ENCODE measurements at regions not wholly inside any gene's neighbourhood (a gene's known extent, or its start where the extent isn't known, plus 50 kb on each side); places are given as distances from the start of the nearest gene placed in this dataset.

GRCh38 chr15:81981908-81982307 is 63.9 kb downstream of the MEX3B start:
- Histone ChIP-seq H3K27ac (no peak overlapping the region), H3K4me1 (no peaks in the 10 kb centered on the region), H4K20me1 (ENCODE audit: low read depth) (no peaks in the 10 kb centered on the region), H2AFZ (replicated peaks) (no peak overlapping the region), H3K9ac (no peak overlapping the region), H3K4me2 (no peak overlapping the region), H3K4me3 (no peak overlapping the region), H3K79me2 (ENCODE audit: low read depth) (no peaks in the 10 kb centered on the region), H3F3A (ENCODE audit: low read depth) (no peaks in the 10 kb centered on the region), H3K9me3 (ENCODE audit: low read depth) (peaks cover 7% of the 10 kb centered on the region), H3K27me3 (no peaks in the 10 kb centered on the region), H3K36me3 (no peaks in the 10 kb centered on the region)
- H3K36me3 Mint-ChIP-seq = peaks cover 5% of the 10 kb centered on the region
- DNase-seq (ENCODE audit: low spot score) = no peak
- no peak for TF ChIP-seq EZH2 (IDR thresholded peaks at IDR 0.05)
- TF ChIP-seq EZH2phosphoT487 (IDR thresholded peaks at IDR 0.05) = no peak
- TF ChIP-seq CTCF (IDR thresholded peaks at IDR 0.05) = no peak
- H3K4me3 Mint-ChIP-seq = no peak overlapping the region
- peaks cover 5% of the 10 kb centered on the region for H3K27me3 Mint-ChIP-seq (ENCODE audit: insufficient read depth, low read depth)
- H3K27ac Mint-ChIP-seq = no peak overlapping the region
- H3K4me1 Mint-ChIP-seq = peaks cover 3% of the 10 kb centered on the region
- peaks cover 17% of the 10 kb centered on the region for H3K9me3 Mint-ChIP-seq

- no peak overlapping the region for H3K4me3 Mint-ChIP-seq
- peaks cover 4% of the 10 kb centered on the region for H3K36me3 Mint-ChIP-seq
- Histone ChIP-seq H3K36me3 (no peaks in the 10 kb centered on the region), H4K20me1 (ENCODE audit: low read depth) (no peaks in the 10 kb centered on the region), H3K4me3 (no peak overlapping the region), H3K27ac (no peak overlapping the region), H3K9ac (no peak overlapping the region), H3K9me3 (ENCODE audit: low read depth) (peaks cover 7% of the 10 kb centered on the region), H3K79me2 (ENCODE audit: low read depth) (no peaks in the 10 kb centered on the region), H3K4me1 (no peaks in the 10 kb centered on the region), H2AFZ (replicated peaks) (no peak overlapping the region), H3K27me3 (no peaks in the 10 kb centered on the region), H3K4me2 (no peak overlapping the region), H3F3A (ENCODE audit: low read depth) (no peaks in the 10 kb centered on the region)
- H3K4me1 Mint-ChIP-seq = peaks cover 3% of the 10 kb centered on the region
- TF ChIP-seq EZH2phosphoT487 (IDR thresholded peaks at IDR 0.05) = no peak
- no peak for TF ChIP-seq EZH2 (IDR thresholded peaks at IDR 0.05)
- no peak for TF ChIP-seq CTCF (IDR thresholded peaks at IDR 0.05)
- peaks cover 26% of the 10 kb centered on the region for H3K9me3 Mint-ChIP-seq
- H3K27ac Mint-ChIP-seq = no peak overlapping the region
- H3K27me3 Mint-ChIP-seq (ENCODE audit: insufficient read depth, low read depth) = no peaks in the 10 kb centered on the region
- no peak for DNase-seq (ENCODE audit: low spot score)
Observed at GRCh38 chr15:81977464-81977863, 68.4 kb downstream of the MEX3B start.

GRCh38 chr15:81968691-81969090 is 77.1 kb downstream of the MEX3B start:
- H3K36me3 ChIP-seq = no peaks in the 10 kb centered on the region
- H3F3A ChIP-seq (ENCODE audit: low read depth) = no peaks in the 10 kb centered on the region
- Mint-ChIP-seq H3K36me3 (peaks cover 3% of the 10 kb centered on the region), H3K4me1 (no peaks in the 10 kb centered on the region), H3K27me3 (ENCODE audit: insufficient read depth, low read depth) (no peaks in the 10 kb centered on the region), H3K4me3 (no peak overlapping the region), H3K27ac (no peak overlapping the region), H3K9me3 (peaks cover 7% of the 10 kb centered on the region)
- H3K79me2 ChIP-seq (ENCODE audit: low read depth) = no peaks in the 10 kb centered on the region
- no peak overlapping the region for H3K4me2 ChIP-seq
- no peaks in the 10 kb centered on the region for H3K27me3 ChIP-seq
- no peak overlapping the region for H2AFZ ChIP-seq (replicated peaks)
- no peak for DNase-seq (ENCODE audit: low spot score)
- no peaks in the 10 kb centered on the region for H4K20me1 ChIP-seq (ENCODE audit: low read depth)
- H3K9ac ChIP-seq = no peak overlapping the region
- TF ChIP-seq CTCF (IDR thresholded peaks at IDR 0.05) (no peak), EZH2 (IDR thresholded peaks at IDR 0.05) (no peak), EZH2phosphoT487 (IDR thresholded peaks at IDR 0.05) (no peak)
- no peak overlapping the region for H3K4me3 ChIP-seq
- no peaks in the 10 kb centered on the region for H3K4me1 ChIP-seq
- no peaks in the 10 kb centered on the region for H3K9me3 ChIP-seq (ENCODE audit: low read depth)
- H3K27ac ChIP-seq = no peak overlapping the region

All from neural progenitor cell (in vitro differentiated cells).